ENCODE measurements at regions not wholly inside any gene's neighbourhood (a gene's known extent, or its start where the extent isn't known, plus 50 kb on each side); places are given as distances from the start of the nearest gene placed in this dataset.

GRCh38 chr1:98027103-98027705, 106.4 kb upstream of the DPYD start:
- Histone ChIP-seq H3K27me3 (no peaks in the 10 kb centered on the region), H3K9me3 (no peaks in the 10 kb centered on the region; the same call in 1 of the 2 replicates), H3K36me3 (peaks cover 5% of the 10 kb centered on the region), H3K4me3 (no peak overlapping the region)
- DNase-seq, result no peak

DNA sequence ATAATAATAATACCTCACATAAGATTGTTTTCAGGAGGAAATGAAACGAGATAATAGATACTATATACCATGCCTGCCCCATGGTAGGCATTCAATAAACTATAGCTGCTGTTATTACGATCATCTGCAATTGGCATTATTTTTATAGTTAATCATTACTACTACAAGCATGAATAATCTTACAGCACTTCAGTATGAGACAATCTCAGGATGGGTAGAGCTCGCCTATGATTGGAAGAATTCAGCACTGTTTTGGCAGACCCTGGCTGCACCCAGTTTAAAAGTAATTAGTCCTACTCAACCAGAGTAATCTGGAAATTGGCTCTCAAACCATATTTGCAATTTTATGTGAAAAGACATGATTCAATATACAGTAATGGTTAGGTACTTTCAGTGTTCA, 105.0 kb upstream of the DPYD start:
- no peak for DNase-seq
- Histone ChIP-seq H3K4me3 (no peak overlapping the region), H3K27me3 (no peaks in the 10 kb centered on the region)

GRCh38 chr1:98021126-98021525, 100.3 kb upstream of the DPYD start:
- Histone ChIP-seq H3K4me3 (no peak overlapping the region), H3K9me3 (no peaks in the 10 kb centered on the region), H3K36me3 (no peaks in the 10 kb centered on the region), H3K27me3 (no peaks in the 10 kb centered on the region)
- no peak for DNase-seq

More for the DNA sequence above, 105.0 kb upstream of the DPYD start:
- H3K9me3 ChIP-seq, result no peaks in the 10 kb centered on the region; the same call in 1 of the 2 replicates
- H3K36me3 ChIP-seq, result peaks cover 5% of the 10 kb centered on the region

DNA sequence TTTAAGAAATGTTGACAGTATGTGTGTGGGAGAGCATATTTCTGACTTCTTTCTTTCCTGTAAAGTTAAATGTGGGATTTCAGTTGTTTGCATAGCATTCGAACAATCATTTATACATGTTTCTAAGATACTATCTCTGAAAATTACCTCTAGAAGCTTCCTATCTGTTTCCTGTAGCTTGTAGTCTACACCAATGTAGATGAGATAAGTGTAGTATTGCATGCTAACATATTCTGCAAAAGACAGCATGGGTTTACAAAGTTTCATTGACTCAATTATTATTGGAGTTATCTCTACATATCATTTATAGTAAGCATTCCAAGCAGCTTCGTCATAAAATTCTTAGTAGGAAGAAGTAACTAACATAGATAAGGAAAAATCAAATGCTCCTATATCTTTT, 98.9 kb upstream of the DPYD start:
- H3K9me3 ChIP-seq, result no peaks in the 10 kb centered on the region
- no peak overlapping the region for H3K4me3 ChIP-seq
- no peaks in the 10 kb centered on the region for H3K27me3 ChIP-seq
- H3K36me3 ChIP-seq, result no peaks in the 10 kb centered on the region
- DNase-seq, result no peak

DNA sequence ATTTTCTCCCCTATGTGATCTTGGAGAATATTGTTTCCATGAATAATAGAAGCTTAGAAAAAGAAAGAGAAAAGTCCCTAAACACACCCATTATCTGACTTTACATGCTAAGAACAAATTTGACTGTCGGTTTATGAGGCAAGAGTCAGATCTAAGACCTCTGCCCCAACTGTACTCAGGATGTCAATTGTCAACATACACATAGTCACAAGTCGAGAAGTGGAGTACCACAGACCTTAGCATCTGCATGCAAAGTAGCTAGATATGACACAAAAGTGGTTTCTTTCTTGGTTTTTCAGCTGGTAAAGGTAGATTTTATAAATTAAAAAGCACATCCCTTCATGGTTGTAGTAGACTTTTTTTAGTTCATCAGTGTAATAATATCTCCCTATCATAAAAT, 97.2 kb upstream of the DPYD start:
- Histone ChIP-seq H3K27me3 (no peaks in the 10 kb centered on the region), H3K4me3 (no peak overlapping the region), H3K36me3 (no peaks in the 10 kb centered on the region), H3K9me3 (no peaks in the 10 kb centered on the region)
- no peak for DNase-seq

DNA sequence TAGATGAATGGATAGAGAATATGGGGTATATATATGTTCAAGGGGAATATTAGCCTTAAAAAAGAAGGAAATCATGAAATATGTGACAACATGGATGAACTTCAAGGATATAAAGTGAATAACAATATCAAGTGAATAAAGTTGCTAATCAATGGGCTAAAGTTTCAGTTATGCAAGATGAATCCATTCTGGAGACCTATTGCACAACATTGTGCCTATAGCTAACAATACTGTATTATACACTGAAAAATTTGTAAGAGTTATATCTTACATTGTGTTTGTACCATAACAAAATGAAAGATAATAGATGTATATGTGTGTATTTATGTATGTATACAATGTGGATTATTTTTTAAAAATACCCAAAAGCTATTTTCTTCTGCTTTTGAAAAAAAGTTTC, 96.3 kb upstream of the DPYD start:
- DNase-seq, result no peak
- Histone ChIP-seq H3K4me3 (no peak overlapping the region), H3K36me3 (no peaks in the 10 kb centered on the region), H3K9me3 (no peaks in the 10 kb centered on the region), H3K27me3 (no peaks in the 10 kb centered on the region)

DNA sequence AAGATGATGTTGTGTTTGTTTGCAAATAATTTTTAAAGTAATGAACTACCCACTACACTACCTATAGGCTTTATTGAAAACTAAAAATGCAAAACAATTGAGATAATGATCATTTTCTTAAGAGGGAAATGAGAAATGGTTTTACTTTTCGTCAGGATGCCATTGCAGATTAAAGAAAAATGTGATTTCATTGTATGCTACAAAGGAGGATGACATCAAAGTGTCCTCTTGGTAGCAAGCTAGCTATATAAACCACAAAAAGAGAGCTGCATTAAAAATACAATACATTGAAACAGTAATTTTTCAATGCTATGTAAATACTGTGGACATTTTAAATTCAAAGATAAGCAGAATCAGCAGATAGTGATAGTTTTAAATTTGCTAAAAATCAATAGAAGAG, 87.5 kb upstream of the DPYD start:
- H3K4me3 ChIP-seq, result no peak overlapping the region
- DNase-seq, result no peak
- no peaks in the 10 kb centered on the region for H3K27me3 ChIP-seq
- H3K36me3 ChIP-seq, result no peaks in the 10 kb centered on the region
- no peaks in the 10 kb centered on the region for H3K9me3 ChIP-seq

DNA sequence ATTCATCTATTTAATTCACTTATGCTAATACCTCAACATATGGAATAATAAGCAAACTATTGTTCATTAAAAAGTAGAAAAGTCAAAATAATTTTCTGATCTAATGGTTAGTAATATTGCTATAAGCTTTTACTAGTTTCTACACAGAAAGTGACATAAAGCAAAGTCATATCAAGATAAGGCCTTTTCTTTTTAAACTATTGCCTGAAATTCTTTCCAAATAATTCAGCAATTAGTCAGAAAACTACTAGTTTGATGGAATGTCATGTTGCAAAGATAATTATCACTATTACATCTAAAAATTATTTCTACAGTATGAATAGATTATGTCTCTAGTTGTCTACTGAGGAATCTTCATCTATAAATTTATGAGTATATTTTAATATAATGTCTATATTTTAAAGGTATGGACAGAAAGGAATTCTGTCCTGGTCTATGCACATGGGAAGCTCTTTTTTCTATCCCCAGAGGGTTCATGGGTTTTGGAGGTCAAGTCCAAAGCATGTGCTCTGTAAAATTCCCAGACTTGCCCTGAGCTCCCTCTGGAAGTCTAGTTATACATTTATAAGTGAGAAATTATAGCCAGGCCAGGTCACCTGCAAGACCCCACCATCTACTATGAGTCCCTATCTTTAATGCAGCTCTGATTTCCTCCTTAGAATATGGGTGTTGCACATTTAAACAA, 84.6 kb upstream of the DPYD start:
- Histone ChIP-seq H3K9me3 (no peaks in the 10 kb centered on the region), H3K4me3 (no peak overlapping the region), H3K36me3 (no peaks in the 10 kb centered on the region), H3K27me3 (no peaks in the 10 kb centered on the region)
- no peak for DNase-seq

GRCh38 chr1:98003442-98003841, 82.6 kb upstream of the DPYD start:
- H3K36me3 ChIP-seq, result no peaks in the 10 kb centered on the region
- no peak overlapping the region for H3K4me3 ChIP-seq
- no peak for DNase-seq
- no peaks in the 10 kb centered on the region for H3K9me3 ChIP-seq
- H3K27me3 ChIP-seq, result no peaks in the 10 kb centered on the region

- Histone ChIP-seq H3K27me3 (no peaks in the 10 kb centered on the region), H3K9me3 (no peaks in the 10 kb centered on the region), H3K4me3 (no peak overlapping the region), H3K36me3 (no peaks in the 10 kb centered on the region)
- peak; percentile 18 for DNase-seq
These were observed 81.5 kb upstream of the DPYD start for GRCh38 chr1:98002288-98002687.

GRCh38 chr1:98001764-98002163, 80.9 kb upstream of the DPYD start:
- DNase-seq, result no peak
- Histone ChIP-seq H3K27me3 (no peaks in the 10 kb centered on the region), H3K4me3 (no peak overlapping the region), H3K36me3 (no peaks in the 10 kb centered on the region), H3K9me3 (no peaks in the 10 kb centered on the region)

DNA sequence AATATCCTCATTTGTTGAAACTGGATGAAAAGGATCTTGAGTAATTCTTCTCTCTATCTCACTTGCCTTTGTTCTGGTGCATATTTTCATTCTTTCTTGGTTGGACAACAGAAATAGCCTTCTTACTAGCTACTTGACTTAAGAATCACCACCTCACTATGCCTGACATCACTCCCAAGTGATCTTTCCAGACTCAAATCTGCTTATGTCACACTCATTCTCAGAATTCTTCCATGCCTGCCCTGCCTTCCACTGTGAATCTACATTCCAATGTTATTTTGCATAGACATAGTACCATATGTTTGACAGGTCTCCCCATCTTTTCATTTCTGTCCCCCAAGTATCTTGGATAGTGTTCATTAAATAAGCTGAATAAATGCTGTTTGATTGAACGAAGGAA, 78.5 kb upstream of the DPYD start:
- no peaks in the 10 kb centered on the region for H3K27me3 ChIP-seq
- H3K9me3 ChIP-seq, result no peaks in the 10 kb centered on the region
- H3K36me3 ChIP-seq, result no peaks in the 10 kb centered on the region
- H3K4me3 ChIP-seq, result no peak overlapping the region
- no peak for DNase-seq

DNA sequence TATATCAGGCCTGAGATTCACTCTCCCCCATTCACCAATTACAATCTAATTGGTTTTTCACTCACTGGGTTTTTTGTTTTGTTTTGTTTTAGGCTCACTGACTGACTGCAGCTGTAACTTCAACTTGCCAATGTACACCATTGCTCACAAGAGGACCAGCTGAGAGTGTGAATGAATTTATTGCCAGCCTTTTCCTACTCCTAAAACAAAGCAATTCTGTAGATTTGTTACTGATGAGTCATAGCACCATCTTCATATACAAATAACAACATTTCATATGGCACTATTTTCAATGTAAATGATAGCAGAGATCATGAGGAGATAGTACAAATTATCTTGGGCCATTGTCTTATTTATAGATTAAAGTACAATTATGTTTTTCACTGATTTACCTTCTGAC, 76.0 kb upstream of the DPYD start:
- DNase-seq, result peak; percentile 15
- Histone ChIP-seq H3K36me3 (no peaks in the 10 kb centered on the region), H3K27me3 (no peaks in the 10 kb centered on the region), H3K9me3 (no peaks in the 10 kb centered on the region), H3K4me3 (no peak overlapping the region)

GRCh38 chr1:97989094-97989680, 68.4 kb upstream of the DPYD start:
- no peaks in the 10 kb centered on the region for H3K9me3 ChIP-seq
- peak; percentile 82 for DNase-seq
- H3K36me3 ChIP-seq, result no peaks in the 10 kb centered on the region; the same call in 1 of the 2 replicates
- H3K4me3 ChIP-seq, result no peak overlapping the region
- H3K27me3 ChIP-seq, result no peaks in the 10 kb centered on the region

GRCh38 chr1:97986041-97987005, 65.5 kb upstream of the DPYD start:
- no peaks in the 10 kb centered on the region for H3K27me3 ChIP-seq
- H3K36me3 ChIP-seq, result no peaks in the 10 kb centered on the region; the same call in 1 of the 2 replicates
- no peak for DNase-seq
- no peak overlapping the region for H3K4me3 ChIP-seq
- no peaks in the 10 kb centered on the region for H3K9me3 ChIP-seq

- Histone ChIP-seq H3K4me3 (no peak overlapping the region), H3K27me3 (no peaks in the 10 kb centered on the region), H3K36me3 (no peaks in the 10 kb centered on the region), H3K9me3 (no peaks in the 10 kb centered on the region)
- no peak for DNase-seq
These were observed 62.3 kb upstream of the DPYD start for GRCh38 chr1:97983126-97983525.

GRCh38 chr1:97980530-97980929, 59.7 kb upstream of the DPYD start:
- no peaks in the 10 kb centered on the region for H3K27me3 ChIP-seq
- no peak overlapping the region for H3K4me3 ChIP-seq
- H3K36me3 ChIP-seq, result no peaks in the 10 kb centered on the region
- no peaks in the 10 kb centered on the region for H3K9me3 ChIP-seq
- no peak for DNase-seq
